ENCODE measurements at regions not wholly inside any gene's neighbourhood (a gene's known extent, or its start where the extent isn't known, plus 50 kb on each side); places are given as distances from the start of the nearest gene placed in this dataset.

DNA sequence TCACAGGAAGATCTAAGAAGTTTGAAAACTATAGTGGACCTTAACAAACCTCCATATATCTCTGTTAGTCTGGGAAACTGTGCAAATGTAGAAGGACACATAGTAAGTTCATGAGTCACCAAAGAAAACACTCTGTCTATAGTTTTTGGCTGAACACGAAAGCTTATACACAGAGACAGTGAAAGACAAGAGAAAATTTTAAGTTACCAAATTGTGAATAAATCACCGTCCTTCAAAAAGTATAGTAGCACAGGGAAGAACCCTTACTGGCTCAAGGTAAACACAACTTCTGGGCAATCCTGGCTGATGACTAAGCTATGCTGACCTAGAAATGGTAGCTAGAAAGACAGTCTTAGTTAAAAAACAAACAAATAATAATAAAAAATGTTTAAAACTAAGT lies 1057.9 kb downstream of the AMY1C start:
- TF ChIP-seq, protein P1, sequence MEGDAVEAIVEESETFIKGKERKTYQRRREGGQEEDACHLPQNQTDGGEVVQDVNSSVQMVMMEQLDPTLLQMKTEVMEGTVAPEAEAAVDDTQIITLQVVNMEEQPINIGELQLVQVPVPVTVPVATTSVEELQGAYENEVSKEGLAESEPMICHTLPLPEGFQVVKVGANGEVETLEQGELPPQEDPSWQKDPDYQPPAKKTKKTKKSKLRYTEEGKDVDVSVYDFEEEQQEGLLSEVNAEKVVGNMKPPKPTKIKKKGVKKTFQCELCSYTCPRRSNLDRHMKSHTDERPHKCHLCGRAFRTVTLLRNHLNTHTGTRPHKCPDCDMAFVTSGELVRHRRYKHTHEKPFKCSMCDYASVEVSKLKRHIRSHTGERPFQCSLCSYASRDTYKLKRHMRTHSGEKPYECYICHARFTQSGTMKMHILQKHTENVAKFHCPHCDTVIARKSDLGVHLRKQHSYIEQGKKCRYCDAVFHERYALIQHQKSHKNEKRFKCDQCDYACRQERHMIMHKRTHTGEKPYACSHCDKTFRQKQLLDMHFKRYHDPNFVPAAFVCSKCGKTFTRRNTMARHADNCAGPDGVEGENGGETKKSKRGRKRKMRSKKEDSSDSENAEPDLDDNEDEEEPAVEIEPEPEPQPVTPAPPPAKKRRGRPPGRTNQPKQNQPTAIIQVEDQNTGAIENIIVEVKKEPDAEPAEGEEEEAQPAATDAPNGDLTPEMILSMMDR (IDR thresholded peaks at IDR 0.05; ENCODE audit: insufficient read depth, low read length): no peak
- TF ChIP-seq POLR2AphosphoS5 (IDR thresholded peaks at IDR 0.05; ENCODE audit: low read depth): no peak
- TF ChIP-seq, protein P2, sequence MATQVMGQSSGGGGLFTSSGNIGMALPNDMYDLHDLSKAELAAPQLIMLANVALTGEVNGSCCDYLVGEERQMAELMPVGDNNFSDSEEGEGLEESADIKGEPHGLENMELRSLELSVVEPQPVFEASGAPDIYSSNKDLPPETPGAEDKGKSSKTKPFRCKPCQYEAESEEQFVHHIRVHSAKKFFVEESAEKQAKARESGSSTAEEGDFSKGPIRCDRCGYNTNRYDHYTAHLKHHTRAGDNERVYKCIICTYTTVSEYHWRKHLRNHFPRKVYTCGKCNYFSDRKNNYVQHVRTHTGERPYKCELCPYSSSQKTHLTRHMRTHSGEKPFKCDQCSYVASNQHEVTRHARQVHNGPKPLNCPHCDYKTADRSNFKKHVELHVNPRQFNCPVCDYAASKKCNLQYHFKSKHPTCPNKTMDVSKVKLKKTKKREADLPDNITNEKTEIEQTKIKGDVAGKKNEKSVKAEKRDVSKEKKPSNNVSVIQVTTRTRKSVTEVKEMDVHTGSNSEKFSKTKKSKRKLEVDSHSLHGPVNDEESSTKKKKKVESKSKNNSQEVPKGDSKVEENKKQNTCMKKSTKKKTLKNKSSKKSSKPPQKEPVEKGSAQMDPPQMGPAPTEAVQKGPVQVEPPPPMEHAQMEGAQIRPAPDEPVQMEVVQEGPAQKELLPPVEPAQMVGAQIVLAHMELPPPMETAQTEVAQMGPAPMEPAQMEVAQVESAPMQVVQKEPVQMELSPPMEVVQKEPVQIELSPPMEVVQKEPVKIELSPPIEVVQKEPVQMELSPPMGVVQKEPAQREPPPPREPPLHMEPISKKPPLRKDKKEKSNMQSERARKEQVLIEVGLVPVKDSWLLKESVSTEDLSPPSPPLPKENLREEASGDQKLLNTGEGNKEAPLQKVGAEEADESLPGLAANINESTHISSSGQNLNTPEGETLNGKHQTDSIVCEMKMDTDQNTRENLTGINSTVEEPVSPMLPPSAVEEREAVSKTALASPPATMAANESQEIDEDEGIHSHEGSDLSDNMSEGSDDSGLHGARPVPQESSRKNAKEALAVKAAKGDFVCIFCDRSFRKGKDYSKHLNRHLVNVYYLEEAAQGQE (IDR thresholded peaks at IDR 0.05; ENCODE audit: insufficient replicate concordance, low read depth): no peak
